ENCODE measurements at regions not wholly inside any gene's neighbourhood (a gene's known extent, or its start where the extent isn't known, plus 50 kb on each side); places are given as distances from the start of the nearest gene placed in this dataset.

DNA sequence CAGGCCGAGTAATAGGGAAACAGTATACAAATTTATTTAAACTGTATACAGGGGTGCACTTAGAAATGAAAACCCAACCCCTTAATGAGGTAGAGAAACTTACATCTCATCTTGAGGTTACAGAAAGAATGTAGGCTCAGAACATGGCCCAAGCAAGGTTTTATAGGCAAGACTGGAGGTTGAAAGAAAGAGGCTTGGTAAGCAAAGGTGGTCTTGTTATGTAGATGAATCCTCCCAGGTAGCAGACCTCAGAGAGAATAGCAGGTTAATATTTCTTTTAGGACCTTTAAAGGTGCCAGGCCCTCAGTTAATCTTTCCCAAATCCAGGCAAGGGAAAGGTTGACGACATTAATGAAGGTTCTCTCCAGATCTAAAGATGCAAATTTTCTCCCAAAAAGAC, 1466.8 kb upstream of the PRR20A start:
- DNase-seq (ENCODE audit: low spot score) = no peak

DNA sequence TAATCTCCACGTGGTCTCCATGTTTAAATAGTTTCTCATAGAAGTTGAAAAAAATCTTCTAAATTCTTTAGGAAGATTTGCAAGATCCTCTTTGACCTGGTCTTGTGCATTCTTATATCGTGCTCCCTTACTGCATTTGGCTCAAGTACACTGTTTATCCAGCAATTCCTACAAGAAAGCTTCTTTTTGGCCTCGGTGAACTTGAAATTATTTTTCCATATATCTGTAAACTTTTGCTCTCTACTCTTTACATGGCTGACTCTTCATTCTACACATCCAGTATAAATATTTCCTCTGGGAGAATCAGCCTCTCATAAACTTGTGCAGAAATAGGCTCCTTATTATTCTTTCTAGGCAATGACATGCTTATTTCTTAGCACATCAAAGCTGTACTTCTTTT, 1457.9 kb upstream of the PRR20A start:
- DNase-seq (ENCODE audit: low spot score) = no peak

DNA sequence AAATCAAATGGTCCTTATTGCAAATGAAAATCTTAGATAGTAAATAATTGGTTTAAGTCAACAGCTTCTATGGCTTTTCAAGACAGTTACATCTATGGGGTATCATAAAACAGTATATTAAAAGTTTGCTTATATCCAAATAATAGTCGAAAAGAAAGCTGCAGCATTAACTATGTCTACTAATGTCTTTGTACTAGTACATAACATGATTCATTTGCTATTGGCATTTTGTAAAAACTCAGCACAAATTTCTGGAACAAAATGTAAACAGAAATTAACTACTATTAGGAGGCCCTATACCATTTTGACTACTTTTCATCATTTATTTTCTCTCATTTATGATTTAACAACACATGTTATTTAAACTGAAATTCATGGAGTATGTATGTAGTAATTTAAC, 1435.2 kb upstream of the PRR20A start:
- no peak for DNase-seq (ENCODE audit: low spot score)

DNA sequence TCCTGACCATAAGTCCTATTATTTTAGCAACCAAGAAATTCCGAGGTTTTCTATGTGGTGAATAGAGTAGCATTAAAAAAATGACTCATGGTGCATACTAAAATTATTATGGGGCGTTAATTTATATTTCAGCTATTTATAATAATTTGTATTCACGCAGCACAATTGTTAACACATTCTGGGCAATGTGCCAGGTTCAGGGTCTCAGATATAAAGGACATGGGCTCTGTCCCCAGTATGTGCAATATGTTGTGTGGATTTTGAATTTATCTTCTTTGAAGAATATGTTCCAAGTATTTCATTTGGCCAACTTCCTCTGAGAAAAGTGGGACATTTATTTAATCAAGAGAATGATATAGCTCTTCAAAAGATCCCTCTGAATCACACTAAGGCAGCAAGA, 1434.7 kb upstream of the PRR20A start:
- DNase-seq (ENCODE audit: low spot score) = no peak

DNA sequence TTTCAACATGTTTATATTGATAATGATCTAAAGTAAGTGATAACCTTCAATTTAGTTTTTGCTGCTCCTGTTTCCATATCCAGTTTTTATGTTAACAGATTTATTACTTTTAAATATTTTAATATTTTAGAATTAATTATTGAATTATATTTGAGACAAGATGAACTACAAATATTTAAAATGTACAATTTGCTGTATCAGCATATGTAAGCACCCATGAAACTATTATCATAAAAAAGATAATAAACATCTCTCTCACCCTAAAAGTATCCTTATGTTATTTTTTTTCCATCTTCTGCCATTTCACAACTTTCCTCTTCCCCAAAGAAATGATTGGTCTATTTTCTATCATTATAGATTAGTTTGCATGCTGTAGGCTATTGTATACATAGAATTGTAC, 1426.6 kb upstream of the PRR20A start:
- DNase-seq (ENCODE audit: low spot score) = no peak

DNA sequence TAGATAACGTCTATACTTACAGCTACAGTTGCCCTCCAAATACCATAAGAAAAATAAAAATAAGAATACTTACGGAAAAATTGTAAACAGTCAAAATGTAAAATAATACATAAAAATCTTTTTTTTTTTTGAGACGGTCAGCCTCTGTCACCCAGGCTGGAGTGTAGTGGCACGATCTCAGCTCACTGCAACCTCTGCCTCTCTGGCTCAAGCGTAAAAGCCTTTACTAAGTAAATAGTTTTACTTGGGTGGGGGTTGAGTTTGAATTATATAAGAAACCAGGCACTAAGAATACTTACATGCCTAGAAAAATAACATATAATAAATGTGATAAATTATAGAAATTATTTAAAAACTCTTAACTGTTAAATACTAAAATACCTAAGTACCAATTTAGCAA, 1413.0 kb upstream of the PRR20A start:
- DNase-seq (ENCODE audit: low spot score) = no peak

DNA sequence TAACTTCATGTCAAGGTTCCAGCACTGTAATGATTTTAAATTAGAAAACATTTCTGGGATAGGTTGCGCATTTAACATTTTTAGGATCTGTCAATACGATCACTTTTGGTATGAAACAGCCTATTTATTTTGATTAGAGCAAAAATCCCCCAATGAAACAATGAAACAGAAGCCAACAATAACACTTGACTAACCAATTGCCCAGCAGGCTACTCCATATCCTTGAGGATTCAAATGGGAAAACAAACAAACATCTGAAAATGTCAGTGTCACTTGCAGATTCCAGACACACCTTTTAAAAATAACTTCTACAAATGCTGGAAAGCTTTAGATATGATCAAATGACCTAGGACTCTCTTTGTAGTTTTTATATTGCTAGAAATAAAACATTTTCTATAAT, 1412.5 kb upstream of the PRR20A start:
- no peak for DNase-seq (ENCODE audit: low spot score)

DNA sequence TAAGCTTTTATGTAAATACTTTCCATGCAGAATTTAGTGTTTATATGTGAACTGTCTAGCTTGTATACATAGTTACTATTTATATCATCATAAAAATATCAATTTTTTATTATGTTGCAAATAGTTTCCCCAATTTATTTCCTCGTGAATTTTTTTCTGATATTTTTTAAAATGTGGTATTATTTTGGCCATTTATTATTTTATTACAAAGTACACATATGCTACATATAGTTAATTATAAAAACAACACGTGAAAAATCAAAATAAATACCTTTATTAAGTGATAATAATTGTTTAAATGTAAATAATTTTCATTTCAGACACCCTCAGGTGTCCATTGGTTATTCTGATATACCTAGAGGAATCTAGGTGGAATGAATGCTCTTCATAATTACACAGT, 1394.9 kb upstream of the PRR20A start:
- no peak for DNase-seq (ENCODE audit: low spot score)

DNA sequence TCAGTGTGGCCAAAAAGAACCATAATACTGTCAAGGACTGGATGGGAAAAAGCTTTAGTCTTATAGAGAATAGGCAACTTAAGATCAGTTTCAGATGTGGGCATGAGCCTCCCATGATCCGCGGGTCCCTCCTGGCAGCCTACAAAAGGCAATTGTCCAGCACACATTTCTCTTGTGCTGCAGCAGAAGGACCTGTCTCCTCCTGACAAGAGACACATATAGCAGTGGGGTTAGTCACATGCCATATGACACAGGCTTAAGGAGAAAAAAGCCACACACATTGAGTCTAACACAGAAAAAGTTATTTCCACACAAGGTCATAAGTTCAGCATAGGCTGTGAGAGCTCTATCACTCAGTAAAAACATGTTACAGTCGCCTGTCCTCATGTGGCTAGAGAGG, 1378.7 kb upstream of the PRR20A start:
- DNase-seq (ENCODE audit: low spot score) = no peak

DNA sequence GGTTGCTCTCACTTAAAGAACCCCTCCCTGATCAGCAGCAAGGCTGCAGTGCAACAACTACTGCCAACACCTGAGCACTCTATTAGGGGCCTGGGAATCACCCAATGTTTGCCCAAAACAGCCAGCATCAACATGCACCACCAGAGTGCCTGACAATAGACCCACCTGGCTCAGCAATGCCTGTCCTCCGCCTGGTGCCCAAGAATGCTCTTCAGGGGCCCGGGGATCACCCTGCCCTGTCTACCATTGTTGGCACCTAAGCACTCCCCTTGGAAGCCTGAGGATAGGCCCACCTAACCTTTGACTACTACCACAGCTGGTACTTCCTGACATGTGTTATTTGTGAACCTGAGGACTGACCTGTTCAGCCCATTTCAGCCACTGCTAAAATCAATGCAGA, 1363.1 kb upstream of the PRR20A start:
- DNase-seq (ENCODE audit: low spot score) = no peak

DNA sequence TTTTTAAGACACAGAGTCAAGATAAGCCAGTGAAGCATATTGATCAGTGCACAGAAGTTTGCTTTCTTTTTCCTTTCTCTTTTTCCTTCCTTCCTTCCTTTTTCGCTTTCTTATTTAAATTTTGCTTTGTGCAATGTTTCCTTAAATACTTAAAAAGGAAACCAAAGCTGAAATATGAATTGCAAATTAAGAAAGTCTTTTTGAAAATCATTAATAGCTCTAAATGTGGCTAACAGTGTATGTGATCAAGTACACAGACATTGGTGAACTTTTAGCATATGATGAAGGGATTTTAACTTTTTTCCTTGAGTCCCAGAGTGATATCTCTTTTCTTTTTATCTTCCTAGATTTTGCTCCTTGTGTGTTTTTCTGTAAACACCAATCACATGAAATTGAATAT, 1356.9 kb upstream of the PRR20A start:
- DNase-seq (ENCODE audit: low spot score) = no peak

DNA sequence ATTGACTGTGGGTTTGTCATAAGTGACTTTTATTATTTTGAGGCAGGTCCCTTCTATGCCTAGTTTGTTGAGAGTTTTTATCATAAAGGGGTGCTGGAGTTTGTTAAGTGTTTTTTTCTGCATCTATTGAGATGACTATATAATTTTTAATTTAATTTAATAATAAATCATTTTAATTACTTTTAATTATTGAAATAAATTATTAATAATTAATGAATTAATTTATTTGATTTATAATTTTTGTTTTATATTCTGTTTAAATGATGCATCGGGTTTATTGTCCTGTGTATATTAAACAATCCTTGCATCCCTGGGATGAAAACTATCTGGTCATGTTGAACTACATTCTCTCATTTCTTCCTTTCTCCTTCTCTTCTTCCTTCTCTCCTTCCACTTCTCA, 1352.2 kb upstream of the PRR20A start:
- no peak for DNase-seq (ENCODE audit: low spot score)

DNA sequence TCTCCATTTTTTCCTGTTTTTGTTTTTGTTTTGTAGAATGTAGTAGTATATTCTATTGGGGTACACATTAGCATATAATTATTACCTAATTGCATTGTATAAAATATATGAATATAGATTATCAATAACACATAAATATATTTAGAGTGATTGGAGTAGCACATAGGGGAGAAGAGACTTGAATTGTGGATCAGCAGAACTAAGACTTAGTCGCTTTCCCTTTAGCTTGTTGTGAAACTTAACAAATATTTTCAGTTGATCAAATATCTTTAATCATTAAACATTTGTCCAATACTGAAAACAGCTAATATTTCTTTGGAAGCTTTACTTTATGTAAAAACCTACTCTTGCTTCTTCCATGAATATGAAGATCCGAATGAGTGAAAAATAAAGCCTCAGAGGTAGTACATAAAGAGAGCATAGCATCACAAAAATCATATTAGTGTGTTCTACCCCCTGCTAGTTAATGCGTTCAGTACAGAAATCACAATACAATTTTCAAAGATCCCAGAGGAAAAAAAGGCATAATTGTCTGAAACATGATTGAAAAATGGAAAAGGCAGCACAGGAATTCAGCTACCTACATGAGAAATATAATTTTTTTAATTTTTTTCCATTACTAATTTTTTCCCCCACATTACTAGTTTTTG, 1348.0 kb upstream of the PRR20A start:
- no peak for DNase-seq (ENCODE audit: low spot score)

DNA sequence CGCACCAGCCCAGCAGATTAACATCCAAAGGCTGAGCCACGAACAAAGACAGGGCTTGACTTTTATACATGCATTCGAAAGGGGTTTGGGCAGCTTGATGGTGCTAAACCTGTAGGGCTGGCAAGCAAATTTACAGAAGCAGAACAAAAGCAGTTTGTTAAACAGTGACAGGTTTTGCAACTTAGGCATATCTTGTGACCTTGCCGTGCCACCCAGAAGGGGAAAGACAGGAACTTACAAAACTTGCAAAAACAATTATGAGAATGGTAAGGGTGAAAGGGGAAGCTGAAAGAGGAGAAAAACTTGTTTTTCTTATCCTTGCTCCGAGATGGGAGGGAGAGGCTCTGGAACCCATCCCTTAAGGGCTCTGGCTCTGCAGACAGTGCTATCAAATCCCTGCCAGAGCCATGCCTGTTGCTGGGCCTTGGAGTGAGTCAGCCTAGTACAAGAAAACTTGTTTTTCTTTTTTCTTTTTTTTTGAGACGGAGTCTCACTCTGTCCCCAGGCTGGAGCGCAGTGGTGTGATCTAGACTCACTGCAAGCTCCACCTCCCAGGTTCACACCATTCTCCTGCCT, 1325.2 kb upstream of the PRR20A start:
- DNase-seq (ENCODE audit: low spot score) = no peak

DNA sequence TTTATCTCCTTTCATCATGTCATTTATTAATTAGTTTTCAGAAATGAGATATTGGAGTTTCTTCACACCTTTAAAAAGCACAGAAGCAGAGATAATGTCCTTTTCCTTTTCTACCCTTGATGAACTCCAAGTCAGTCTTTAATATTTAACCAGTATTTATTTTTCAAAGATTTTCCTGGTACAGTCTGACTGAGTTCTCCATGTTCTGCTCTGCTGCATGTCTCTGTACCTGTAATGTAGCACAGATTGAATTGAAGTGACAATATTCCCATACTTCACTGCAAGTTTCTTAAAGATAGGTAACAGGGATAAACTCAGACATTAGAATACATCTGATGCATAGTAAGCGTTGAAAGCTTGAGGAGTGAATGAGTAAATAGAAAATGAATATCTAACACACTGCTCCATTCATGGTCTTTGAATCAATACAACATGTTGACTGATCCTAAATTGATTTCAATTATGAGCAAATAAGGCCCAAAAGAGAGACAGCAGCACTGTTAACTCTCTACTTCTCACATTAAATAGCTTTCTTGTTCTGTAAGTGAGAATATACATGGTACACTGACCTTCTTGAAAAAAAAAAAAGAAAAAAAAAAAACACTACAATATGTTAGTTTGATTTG, 1323.6 kb upstream of the PRR20A start:
- no peak for DNase-seq (ENCODE audit: low spot score)

DNA sequence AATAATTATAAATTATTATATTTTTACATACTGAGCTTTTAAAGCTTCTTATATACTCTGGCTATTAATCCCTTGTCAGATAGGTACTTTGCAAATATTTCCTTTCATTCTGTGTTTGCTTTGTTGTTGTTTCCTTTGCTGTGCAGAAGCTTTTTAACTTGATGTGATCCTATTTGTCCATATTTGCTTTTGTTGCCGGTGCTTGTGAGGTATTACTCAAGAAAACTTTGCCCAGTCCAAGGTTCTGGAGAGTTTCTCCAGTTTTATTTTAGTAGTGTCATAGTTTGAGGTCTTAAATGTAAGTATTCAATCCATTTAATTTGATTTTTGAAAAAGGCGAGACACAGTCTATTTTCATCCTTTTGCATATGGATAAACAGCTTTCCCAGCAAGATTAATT, 1319.9 kb upstream of the PRR20A start:
- DNase-seq (ENCODE audit: low spot score) = no peak

DNA sequence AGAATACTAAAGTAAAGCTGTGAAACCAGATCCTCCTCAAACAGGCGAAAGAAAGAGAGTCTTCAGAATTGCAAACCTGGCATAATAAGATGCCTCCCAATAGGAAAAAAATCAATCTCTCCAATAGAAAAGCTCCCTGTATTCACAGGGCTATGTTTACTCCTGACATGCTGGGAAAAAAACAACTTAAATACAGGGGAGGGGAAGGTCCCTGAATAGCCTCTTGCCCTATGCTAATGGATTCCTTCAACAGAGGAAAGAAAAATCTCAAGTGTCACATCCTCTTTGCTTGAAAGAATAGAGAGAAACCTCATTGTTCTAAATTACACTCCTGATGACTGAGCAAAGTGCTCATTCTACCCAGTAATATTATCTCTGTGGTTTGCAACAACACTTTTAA, 1271.1 kb upstream of the PRR20A start:
- no peak for DNase-seq (ENCODE audit: low spot score)

DNA sequence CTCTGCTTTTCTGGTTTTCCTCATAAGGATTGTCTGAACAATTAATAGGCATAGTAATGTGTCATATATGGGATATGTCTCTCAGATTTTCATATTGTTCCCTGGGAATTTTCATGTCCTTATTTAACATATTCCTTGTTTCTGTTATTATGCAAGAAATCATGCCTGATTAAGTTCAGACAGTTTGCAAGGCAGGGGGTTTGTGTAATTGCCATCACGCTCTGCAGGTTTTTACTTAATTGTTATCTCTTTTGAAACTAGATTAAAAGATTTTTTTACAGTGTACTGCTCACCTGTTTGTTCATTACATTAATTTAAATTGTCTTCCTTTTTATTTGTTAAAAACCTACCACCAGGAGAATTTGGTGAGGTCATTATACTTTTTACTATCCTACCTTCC, 1253.2 kb upstream of the PRR20A start:
- DNase-seq (ENCODE audit: low spot score) = no peak

DNA sequence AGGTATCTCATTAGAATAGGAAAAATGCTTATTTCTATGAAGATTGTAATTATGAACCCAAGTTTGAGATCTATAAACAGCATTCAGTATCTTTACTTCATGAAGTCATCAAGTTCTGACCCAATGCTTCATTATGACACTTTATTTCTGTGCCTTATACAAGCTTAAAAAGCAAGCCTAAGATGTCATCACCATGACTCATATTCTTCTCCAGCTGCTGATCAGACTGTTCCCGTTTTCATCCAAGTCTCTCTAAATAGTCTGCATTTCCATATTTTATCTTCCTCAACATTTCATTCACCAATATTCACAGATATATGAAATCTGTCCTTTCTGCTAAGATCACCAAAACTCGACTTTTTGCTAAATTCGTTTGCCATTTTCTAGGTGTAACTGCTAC, 1247.2 kb upstream of the PRR20A start:
- DNase-seq (ENCODE audit: low spot score) = no peak

DNA sequence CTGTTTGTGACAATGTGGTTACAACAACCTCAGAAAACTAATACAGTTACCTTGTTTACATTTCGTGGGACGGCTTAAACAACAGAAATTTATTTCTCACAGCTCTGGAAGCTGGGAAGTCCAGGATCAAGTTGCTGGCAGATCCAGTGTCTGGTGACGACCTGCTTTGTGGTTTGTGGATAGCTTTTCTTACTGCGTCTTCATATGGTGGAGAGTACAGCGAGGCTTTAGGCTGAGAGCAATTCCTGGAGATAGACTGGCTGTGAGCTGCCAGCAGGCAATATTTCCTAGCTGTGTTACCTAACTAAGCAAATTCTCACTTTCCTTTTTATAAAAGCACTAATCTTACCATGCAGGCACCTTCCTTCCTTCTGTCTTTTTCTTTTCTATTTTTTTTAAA, 1203.5 kb upstream of the PRR20A start:
- no peak for DNase-seq (ENCODE audit: low spot score)

DNA sequence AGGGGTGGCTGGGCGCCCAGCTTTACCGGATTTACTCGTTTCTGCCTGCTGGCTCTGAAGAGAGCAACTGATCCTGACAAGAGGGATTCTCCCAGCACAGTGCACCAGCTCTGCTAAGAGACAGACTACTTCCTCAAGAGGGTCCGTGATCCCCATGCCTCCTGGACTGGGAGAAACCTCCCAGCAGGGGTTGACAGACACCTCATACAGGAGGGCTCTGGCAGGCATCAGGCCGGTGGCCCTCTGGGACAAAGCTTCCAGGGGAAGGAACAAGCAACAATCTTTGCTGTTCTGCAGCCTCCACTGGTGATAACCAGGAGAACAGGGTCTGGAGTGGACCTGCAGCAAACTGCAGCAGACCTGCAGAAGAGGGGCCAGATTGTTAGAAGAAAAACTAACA, 1192.5 kb upstream of the PRR20A start:
- no peak for DNase-seq (ENCODE audit: low spot score)

DNA sequence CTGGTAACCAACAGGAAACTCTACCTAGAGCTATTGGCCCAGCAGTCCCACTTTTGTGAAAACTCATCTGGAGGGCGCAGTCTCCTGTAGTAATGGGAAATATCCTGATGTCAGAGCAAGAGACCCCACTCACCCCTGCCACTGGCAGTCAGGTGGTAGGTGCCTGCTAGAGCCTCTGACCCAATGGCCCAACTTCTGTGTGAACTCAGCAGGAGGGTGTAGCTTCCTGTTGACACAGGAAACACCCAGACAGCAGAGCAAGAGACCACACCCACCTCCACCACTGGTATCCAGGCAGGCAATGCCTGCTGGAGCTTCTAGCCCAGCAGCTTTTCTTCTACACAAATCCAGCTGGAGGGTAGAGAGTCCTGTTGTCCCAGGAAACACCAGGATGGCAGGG, 1176.8 kb upstream of the PRR20A start:
- no peak for DNase-seq (ENCODE audit: low spot score)

DNA sequence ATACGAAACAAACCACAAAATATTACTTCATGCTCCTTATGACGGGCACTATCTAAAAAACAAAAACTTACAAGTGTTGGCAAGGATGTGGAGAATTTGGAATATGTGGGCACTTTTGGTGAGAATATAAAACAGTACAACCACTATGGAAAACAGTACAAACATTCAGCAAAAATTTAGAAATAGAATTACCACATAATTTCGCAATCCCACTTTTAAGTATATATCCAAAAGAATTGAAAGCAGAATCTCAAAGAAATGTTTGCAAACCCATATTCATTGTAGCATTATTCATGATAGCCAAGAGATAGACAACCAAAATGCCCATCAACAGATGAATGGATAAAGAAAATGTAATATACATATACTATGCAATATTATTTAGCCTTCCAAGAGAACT, 1173.7 kb upstream of the PRR20A start:
- DNase-seq (ENCODE audit: low spot score) = no peak

DNA sequence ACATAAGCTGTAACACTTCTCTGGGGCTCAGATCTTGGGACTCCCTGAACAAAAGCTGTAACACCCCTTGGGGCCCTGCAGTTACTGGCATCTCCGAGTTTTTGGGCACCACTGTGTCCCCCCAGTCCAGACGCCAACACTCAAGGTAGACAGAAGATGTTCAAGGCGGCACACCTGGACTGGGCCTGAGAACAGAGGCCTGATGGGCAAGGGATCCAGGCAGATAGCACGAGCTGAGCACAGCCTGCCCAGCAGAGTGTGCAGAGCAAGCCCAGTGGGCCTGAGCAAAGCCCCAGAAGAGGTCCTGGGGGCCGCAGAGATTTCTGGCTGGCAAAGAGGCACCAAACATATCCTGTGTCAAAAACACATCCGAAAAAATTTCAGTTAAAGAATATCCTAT, 1163.3 kb upstream of the PRR20A start:
- DNase-seq (ENCODE audit: low spot score) = no peak

All from globus pallidus (tissue), 1 donor.